ENCODE measurements at regions not wholly inside any gene's neighbourhood (a gene's known extent, or its start where the extent isn't known, plus 50 kb on each side); places are given as distances from the start of the nearest gene placed in this dataset.
A peak's percentile ranks its signal among the peaks of the same experiment; 100 is the strongest.

DNA sequence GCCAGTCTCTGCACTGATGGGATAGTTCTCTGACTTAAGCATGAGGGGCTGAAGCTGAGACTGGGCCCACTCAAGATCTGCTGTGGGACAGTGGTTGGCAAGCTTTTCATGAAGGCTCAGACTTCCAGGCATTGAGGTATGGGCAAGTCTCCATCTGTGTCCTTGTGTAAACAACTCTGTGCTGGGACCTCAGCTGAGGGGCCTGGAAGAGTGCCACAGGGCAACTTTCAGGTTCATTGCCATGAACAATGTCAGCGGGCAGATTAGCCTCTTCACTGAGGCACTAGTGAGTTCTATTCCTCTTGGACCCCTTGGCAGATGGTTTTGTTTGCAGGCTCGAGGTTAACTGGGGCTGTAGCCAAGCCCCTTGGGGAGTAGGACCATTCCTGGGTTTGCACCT is 127.1 kb downstream of the MRPS30 start:
- H3K4me3 ChIP-seq (ENCODE audit: insufficient read depth, low read depth, low read length), result no peak overlapping the region
- H3K36me3 ChIP-seq (ENCODE audit: insufficient read depth, low read length), result no peaks in the 10 kb centered on the region
- H3K27me3 ChIP-seq (ENCODE audit: insufficient read depth, low read length), result no peaks in the 10 kb centered on the region
- no peak overlapping the region for H3K9ac ChIP-seq (ENCODE audit: low read length)
- no peaks in the 10 kb centered on the region for H3K36me3 Mint-ChIP-seq (ENCODE audit: low read depth, unreplicated experiment)
- H4K20me1 ChIP-seq (ENCODE audit: insufficient read depth, low read length), result no peaks in the 10 kb centered on the region
- H3K27me3 Mint-ChIP-seq (ENCODE audit: low read depth, unreplicated experiment), result no peaks in the 10 kb centered on the region
- FAIRE-seq (no peak), DNase-seq (ENCODE audit: low read depth) (no peak)
- H2AFZ ChIP-seq (ENCODE audit: low read depth, low read length), result no peak overlapping the region
- no peaks in the 10 kb centered on the region for H3K9me3 ChIP-seq (ENCODE audit: insufficient read depth, low read depth, low read length)
- no peaks in the 10 kb centered on the region for H3K4me1 ChIP-seq (ENCODE audit: insufficient read depth, low read length)
- TF ChIP-seq, protein P1, sequence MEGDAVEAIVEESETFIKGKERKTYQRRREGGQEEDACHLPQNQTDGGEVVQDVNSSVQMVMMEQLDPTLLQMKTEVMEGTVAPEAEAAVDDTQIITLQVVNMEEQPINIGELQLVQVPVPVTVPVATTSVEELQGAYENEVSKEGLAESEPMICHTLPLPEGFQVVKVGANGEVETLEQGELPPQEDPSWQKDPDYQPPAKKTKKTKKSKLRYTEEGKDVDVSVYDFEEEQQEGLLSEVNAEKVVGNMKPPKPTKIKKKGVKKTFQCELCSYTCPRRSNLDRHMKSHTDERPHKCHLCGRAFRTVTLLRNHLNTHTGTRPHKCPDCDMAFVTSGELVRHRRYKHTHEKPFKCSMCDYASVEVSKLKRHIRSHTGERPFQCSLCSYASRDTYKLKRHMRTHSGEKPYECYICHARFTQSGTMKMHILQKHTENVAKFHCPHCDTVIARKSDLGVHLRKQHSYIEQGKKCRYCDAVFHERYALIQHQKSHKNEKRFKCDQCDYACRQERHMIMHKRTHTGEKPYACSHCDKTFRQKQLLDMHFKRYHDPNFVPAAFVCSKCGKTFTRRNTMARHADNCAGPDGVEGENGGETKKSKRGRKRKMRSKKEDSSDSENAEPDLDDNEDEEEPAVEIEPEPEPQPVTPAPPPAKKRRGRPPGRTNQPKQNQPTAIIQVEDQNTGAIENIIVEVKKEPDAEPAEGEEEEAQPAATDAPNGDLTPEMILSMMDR (IDR thresholded peaks at IDR 0.05; ENCODE audit: insufficient read depth, low read depth, low read length), result no peak
- TF ChIP-seq EZH2 (IDR thresholded peaks at IDR 0.05; ENCODE audit: insufficient read depth, low read length), result no peak
- H3K4me3 Mint-ChIP-seq (ENCODE audit: unreplicated experiment), result no peak overlapping the region
- H3K4me2 ChIP-seq (ENCODE audit: low read length), result no peak overlapping the region
- H3K79me2 ChIP-seq (ENCODE audit: insufficient read depth, low read length), result no peaks in the 10 kb centered on the region
- H3K4me1 Mint-ChIP-seq (ENCODE audit: low read depth, unreplicated experiment), result no peaks in the 10 kb centered on the region
- no peak overlapping the region for H3K27ac Mint-ChIP-seq (ENCODE audit: unreplicated experiment)
- H3K27ac ChIP-seq (ENCODE audit: low read depth, low read length), result no peak overlapping the region
- H3K9me3 Mint-ChIP-seq (ENCODE audit: unreplicated experiment), result no peaks in the 10 kb centered on the region

DNA sequence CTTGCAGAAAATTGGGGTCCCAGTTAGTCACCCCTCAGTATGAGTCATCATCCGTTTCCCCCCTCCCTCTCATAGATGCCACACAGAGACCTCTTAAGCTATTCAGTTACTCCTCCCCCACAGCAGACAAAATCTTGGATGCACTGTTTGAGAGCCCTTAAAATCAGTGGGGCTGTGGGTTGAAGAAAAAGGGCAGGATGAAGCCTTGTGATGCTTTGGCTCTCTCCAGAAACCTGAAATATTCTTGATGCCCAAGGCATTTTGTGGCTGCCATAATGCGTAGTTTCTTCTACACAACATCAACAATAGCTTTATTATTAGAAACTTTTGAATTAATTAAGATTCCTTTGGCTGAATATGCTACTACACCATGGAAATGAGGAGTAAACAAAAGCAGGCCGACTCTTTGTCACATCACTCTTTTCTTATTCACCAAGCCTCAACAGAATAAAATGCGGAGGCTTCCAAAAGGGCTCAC is 133.8 kb downstream of the MRPS30 start:
- H3K4me3 Mint-ChIP-seq (ENCODE audit: unreplicated experiment), result no peak overlapping the region
- peak overlapping the region; percentile 5 for H3K4me3 ChIP-seq (ENCODE audit: insufficient read depth, low read depth, low read length)
- FAIRE-seq, result no peak
- no peak overlapping the region for H3K9ac ChIP-seq (ENCODE audit: low read length)
- no peaks in the 10 kb centered on the region for H3K27me3 Mint-ChIP-seq (ENCODE audit: low read depth, unreplicated experiment)
- peaks cover 6% of the 10 kb centered on the region for H3K4me1 ChIP-seq (ENCODE audit: insufficient read depth, low read length)
- H3K27ac ChIP-seq (ENCODE audit: low read depth, low read length), result no peak overlapping the region
- peak overlapping the region; percentile 32 for H3K4me2 ChIP-seq (ENCODE audit: low read length)
- H3K4me1 Mint-ChIP-seq (ENCODE audit: low read depth, unreplicated experiment), result peaks cover 30% of the 10 kb centered on the region
- peak; percentile 2 for DNase-seq (ENCODE audit: low read depth)
- no peak for TF ChIP-seq EZH2 (IDR thresholded peaks at IDR 0.05; ENCODE audit: insufficient read depth, low read length)
- TF ChIP-seq, protein P1 (IDR thresholded peaks at IDR 0.05; ENCODE audit: insufficient read depth, low read depth, low read length), result no peak
- H3K36me3 ChIP-seq (ENCODE audit: insufficient read depth, low read length), result no peaks in the 10 kb centered on the region
- H3K27ac Mint-ChIP-seq (ENCODE audit: unreplicated experiment), result peak overlapping the region; percentile 34
- no peaks in the 10 kb centered on the region for H3K27me3 ChIP-seq (ENCODE audit: insufficient read depth, low read length)
- H3K79me2 ChIP-seq (ENCODE audit: insufficient read depth, low read length), result no peaks in the 10 kb centered on the region
- no peaks in the 10 kb centered on the region for H4K20me1 ChIP-seq (ENCODE audit: insufficient read depth, low read length)
- H2AFZ ChIP-seq (ENCODE audit: low read depth, low read length), result no peak overlapping the region
- no peaks in the 10 kb centered on the region for H3K36me3 Mint-ChIP-seq (ENCODE audit: low read depth, unreplicated experiment)
- no peaks in the 10 kb centered on the region for H3K9me3 Mint-ChIP-seq (ENCODE audit: unreplicated experiment)
- H3K9me3 ChIP-seq (ENCODE audit: insufficient read depth, low read depth, low read length), result no peaks in the 10 kb centered on the region

DNA sequence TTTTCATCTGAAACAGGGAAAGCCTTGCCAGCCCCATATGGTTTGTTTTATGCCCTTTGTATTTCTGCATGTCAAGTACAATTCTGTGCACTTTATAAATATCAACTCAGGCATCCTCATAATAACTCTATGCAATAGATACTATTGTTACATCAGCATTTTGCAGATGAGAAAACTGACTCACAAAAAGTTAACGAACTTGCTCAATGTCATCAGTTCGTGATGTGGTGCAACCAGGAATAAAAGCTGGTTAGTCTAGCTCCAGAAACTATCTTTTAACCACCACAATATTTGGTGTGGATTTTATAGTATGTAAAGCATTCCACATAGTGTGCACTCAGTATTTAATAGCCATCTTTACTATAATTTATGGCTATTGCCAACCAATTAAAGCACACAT is 134.9 kb downstream of the MRPS30 start:
- Histone ChIP-seq H3K4me3 (ENCODE audit: insufficient read depth, low read depth, low read length) (no peak overlapping the region), H3K4me1 (ENCODE audit: insufficient read depth, low read length) (peaks cover 6% of the 10 kb centered on the region), H3K36me3 (ENCODE audit: insufficient read depth, low read length) (no peaks in the 10 kb centered on the region), H3K9ac (ENCODE audit: low read length) (no peak overlapping the region), H3K27ac (ENCODE audit: low read depth, low read length) (no peak overlapping the region), H3K4me2 (ENCODE audit: low read length) (peak overlapping the region; percentile 32), H3K9me3 (ENCODE audit: insufficient read depth, low read depth, low read length) (no peaks in the 10 kb centered on the region), H2AFZ (ENCODE audit: low read depth, low read length) (no peak overlapping the region), H3K27me3 (ENCODE audit: insufficient read depth, low read length) (no peaks in the 10 kb centered on the region), H3K79me2 (ENCODE audit: insufficient read depth, low read length) (no peaks in the 10 kb centered on the region), H4K20me1 (ENCODE audit: insufficient read depth, low read length) (no peaks in the 10 kb centered on the region)
- TF ChIP-seq, protein P1 (IDR thresholded peaks at IDR 0.05; ENCODE audit: insufficient read depth, low read depth, low read length), result no peak
- TF ChIP-seq EZH2 (IDR thresholded peaks at IDR 0.05; ENCODE audit: insufficient read depth, low read length), result no peak
- Mint-ChIP-seq H3K36me3 (ENCODE audit: low read depth, unreplicated experiment) (no peaks in the 10 kb centered on the region), H3K9me3 (ENCODE audit: unreplicated experiment) (no peaks in the 10 kb centered on the region), H3K27ac (ENCODE audit: unreplicated experiment) (no peak overlapping the region), H3K4me3 (ENCODE audit: unreplicated experiment) (no peak overlapping the region), H3K4me1 (ENCODE audit: low read depth, unreplicated experiment) (peaks cover 30% of the 10 kb centered on the region), H3K27me3 (ENCODE audit: low read depth, unreplicated experiment) (no peaks in the 10 kb centered on the region)
- FAIRE-seq (no peak), DNase-seq (ENCODE audit: low read depth) (no peak)

All from astrocyte (in vitro differentiated cells and primary cell).